Tibial artery (tissue), 4 donors: ENCODE measurements at regions not wholly inside any gene's neighbourhood (a gene's known extent, or its start where the extent isn't known, plus 50 kb on each side); places are given as distances from the start of the nearest gene placed in this dataset.

Experiments
- DNase-seq, 2 donors: peaks; one replicate each; pipeline ENCODE4 v3.0.0-alpha.2; 2019
- H3K27ac ChIP-seq, 2 donors: fragments of 200-600 bp; sonication (generic) in 1 of 2; 1 replicate in 1 of 2; 2 replicates in 1 of 2; pipeline ENCODE4 v1.5.1; 2018 to 2019; ENCODE audit warnings: mild to moderate bottlenecking in 1 of 2
- H3K27me3 ChIP-seq, 2 donors: fragments of 200-600 bp; sonication (generic) in 1 of 2; one replicate each; pipeline versions ENCODE4 v1.5.1 to v1.6.0; 2016 to 2019
- H3K36me3 ChIP-seq, 3 donors: fragments of 200-600 bp; sonication (generic) in 2 of 3; one replicate each; pipeline ENCODE4 v1.5.1; 2016 to 2019; ENCODE audit warnings: mild to moderate bottlenecking in 2 of 3
- H3K4me1 ChIP-seq, 4 donors: fragments of 200-600 bp; sonication (generic) in 2 of 4; 1 replicate in 3 of 4; 2 replicates in 1 of 4; pipeline ENCODE4 v1.5.1; 2016 to 2019
- H3K4me3 ChIP-seq, 2 donors: fragments of 200-600 bp; sonication (generic) in 1 of 2; 1 replicate in 1 of 2; 2 replicates in 1 of 2; pipeline ENCODE4 v1.5.1; 2018 to 2019; ENCODE audit warnings: mild to moderate bottlenecking in 2 of 2
- H3K9me3 ChIP-seq, 3 donors: fragments of 200-600 bp; sonication (generic) in 1 of 3; one replicate each; pipeline ENCODE4 v1.5.1; 2016 to 2019
- intact Hi-C: fragments of 100-400 bp; cut with DNase I; formaldehyde crosslinking; loops from one replicate; pipeline ENCODE4 v1.15.0; 2023; ENCODE audit warnings: low total_unique reads
- TF ChIP-seq, protein P1 (sequence below), 2 experiments: fragments of 200-600 bp in 1 of 2; fragments of 450-650 bp in 1 of 2; IDR thresholded peaks; one replicate each; pipeline ENCODE4 v1.5.1; 2017 to 2019; ENCODE audit warnings: antibody characterized with exemption in 2 of 2, mild to moderate bottlenecking in 1 of 2, moderate library complexity in 1 of 2

DNA sequence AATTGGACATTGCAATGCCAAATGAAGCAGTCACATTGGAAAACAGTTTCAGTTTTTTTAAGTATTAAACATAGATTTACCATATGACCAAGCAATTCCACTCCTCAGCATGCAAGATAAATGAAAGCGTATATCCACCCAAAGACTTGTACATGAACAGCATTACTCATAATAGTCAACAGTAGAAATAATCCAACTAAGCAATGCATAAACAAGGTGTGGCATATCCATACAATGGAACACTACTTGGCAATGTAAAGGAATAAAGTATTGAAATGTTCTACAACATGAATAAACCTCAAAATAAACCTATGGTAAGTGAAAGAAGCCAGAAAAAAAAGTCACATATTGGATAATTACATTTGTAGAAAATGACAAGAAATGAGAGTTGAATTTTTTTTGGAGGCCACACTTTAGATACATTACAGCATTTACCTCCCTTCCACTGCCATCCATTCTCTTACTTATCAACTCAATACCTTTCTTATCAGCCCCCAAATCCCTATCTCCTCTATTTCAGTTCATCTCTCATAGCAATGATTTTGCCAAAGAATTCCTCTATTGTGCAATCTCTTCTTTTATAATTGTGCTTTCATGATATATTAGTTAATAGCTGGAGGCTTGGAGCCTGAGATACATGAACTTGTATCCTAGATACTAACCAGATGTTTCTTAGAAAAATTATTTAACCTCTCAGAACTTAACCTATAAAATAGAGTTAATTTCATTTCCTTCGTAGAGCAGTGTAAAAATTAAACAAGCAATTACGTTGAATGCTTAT, 414.2 kb upstream of the C1orf87 start:
- Histone ChIP-seq H3K36me3 (no peaks in the 10 kb centered on the region), H3K4me1 (no peaks in the 10 kb centered on the region), H3K4me3 (no peak overlapping the region), H3K9me3 (no peaks in the 10 kb centered on the region), H3K27me3 (no peaks in the 10 kb centered on the region), H3K27ac (no peak overlapping the region)
- DNase-seq, result no peak
- intact Hi-C loops, result no loop called here
- TF ChIP-seq, protein P1, sequence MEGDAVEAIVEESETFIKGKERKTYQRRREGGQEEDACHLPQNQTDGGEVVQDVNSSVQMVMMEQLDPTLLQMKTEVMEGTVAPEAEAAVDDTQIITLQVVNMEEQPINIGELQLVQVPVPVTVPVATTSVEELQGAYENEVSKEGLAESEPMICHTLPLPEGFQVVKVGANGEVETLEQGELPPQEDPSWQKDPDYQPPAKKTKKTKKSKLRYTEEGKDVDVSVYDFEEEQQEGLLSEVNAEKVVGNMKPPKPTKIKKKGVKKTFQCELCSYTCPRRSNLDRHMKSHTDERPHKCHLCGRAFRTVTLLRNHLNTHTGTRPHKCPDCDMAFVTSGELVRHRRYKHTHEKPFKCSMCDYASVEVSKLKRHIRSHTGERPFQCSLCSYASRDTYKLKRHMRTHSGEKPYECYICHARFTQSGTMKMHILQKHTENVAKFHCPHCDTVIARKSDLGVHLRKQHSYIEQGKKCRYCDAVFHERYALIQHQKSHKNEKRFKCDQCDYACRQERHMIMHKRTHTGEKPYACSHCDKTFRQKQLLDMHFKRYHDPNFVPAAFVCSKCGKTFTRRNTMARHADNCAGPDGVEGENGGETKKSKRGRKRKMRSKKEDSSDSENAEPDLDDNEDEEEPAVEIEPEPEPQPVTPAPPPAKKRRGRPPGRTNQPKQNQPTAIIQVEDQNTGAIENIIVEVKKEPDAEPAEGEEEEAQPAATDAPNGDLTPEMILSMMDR (IDR thresholded peaks at IDR 0.05), result no peak

DNA sequence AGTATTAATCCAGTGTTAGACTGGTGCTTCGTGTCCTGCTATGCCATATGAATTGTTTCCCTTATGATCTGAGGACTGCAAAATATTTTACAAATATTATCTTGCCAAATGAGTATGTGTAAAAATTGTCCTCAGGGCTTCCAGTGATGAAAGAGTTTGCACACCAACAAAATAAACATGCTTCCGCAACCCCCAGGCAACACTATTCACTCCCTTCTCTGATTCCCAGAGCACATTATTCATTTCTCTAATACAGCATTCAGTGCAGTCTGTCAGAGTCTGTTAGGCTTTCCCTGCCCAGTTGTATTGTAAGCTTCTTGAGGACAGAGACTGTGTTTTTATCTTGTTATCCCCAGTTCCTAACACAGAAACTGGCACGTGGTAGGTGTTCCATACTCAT, 409.9 kb upstream of the C1orf87 start:
- no peaks in the 10 kb centered on the region for H3K27me3 ChIP-seq
- no peak for DNase-seq
- intact Hi-C loops, result no loop called here
- no peaks in the 10 kb centered on the region for H3K4me1 ChIP-seq
- peaks cover 0 to 7% (median 0%) of the 10 kb centered on the region in 3 donors for H3K9me3 ChIP-seq
- TF ChIP-seq, protein P1 (IDR thresholded peaks at IDR 0.05), result no peak
- no peaks in the 10 kb centered on the region for H3K36me3 ChIP-seq
- H3K4me3 ChIP-seq, result no peak overlapping the region
- no peak overlapping the region for H3K27ac ChIP-seq

DNA sequence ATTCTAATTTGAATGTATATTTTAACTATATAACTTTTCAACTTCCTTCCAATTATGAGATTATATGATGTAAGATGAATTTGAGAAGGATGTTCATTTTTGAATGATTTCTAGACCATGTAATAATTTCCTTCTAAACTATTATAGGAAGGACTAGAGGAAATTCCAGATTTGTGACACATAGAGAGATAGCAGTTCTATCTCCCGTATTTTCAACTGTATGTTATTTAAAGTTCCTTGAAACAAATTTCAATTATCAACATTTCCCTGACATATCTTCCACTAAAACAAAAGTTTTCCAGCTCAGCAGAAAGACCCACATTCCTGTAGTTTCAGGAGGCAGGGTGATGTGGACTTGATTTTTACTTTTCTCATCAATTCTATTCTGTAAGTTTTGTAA, 396.7 kb upstream of the C1orf87 start:
- intact Hi-C loops, result no loop called here
- Histone ChIP-seq H3K4me3 (no peak overlapping the region), H3K27ac (no peak overlapping the region), H3K27me3 (no peaks in the 10 kb centered on the region), H3K4me1 (no peaks in the 10 kb centered on the region), H3K9me3 (no peaks in the 10 kb centered on the region), H3K36me3 (no peaks in the 10 kb centered on the region)
- DNase-seq, result no peak
- TF ChIP-seq, protein P1 (IDR thresholded peaks at IDR 0.05), result no peak

DNA sequence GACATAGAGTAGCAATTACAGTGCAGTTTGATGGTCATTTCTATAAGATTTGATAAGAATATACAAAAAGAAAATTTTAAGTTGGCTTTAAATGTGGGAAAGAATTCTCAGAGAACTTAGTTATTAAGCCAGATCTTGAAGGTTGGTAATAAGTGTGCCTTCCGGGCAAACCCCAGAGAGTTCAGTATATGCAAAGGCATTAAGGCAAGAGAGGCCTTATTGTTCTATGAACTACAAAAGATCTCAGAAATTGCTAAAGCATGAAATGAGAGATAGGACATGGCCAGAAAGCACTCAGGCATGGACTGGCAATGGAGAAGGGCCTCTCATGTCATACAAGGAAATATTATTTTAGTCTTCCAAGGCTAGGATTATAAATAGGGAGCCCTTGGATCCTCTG, 390.2 kb upstream of the C1orf87 start:
- no peaks in the 10 kb centered on the region for H3K27me3 ChIP-seq
- intact Hi-C loops, result no loop called here
- H3K4me3 ChIP-seq, result no peak overlapping the region
- TF ChIP-seq, protein P1 (IDR thresholded peaks at IDR 0.05), result no peak
- DNase-seq, result no peak
- H3K9me3 ChIP-seq, result peaks cover 0 to 5% (median 0%) of the 10 kb centered on the region in 3 donors
- H3K4me1 ChIP-seq, result no peaks in the 10 kb centered on the region
- H3K27ac ChIP-seq, result no peak overlapping the region
- H3K36me3 ChIP-seq, result no peaks in the 10 kb centered on the region

DNA sequence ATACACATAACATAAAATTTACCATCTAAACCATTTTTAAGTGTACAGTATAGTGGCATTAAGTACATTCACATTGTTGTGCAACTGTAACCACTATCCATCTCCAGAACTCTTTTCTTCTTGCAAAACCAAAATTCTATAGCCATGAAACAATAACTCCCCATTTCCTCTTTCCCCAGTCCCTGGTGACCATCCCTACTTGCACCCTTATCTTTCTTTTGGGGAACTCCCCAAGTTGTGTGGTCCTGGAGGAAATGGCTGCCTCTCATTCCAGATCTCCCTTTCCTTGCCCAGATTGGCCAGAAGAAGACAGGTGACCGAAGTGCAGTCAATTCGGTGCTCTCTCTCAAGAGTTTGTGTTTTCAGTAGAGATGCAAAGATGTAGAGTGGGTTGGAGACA, 389.6 kb upstream of the C1orf87 start:
- intact Hi-C loops, result no loop called here
- Histone ChIP-seq H3K9me3 (peaks cover 0 to 5% (median 0%) of the 10 kb centered on the region in 3 donors), H3K27ac (no peak overlapping the region), H3K36me3 (no peaks in the 10 kb centered on the region), H3K4me3 (no peak overlapping the region), H3K4me1 (no peaks in the 10 kb centered on the region), H3K27me3 (no peaks in the 10 kb centered on the region)
- TF ChIP-seq, protein P1 (IDR thresholded peaks at IDR 0.05), result no peak
- no peak for DNase-seq
